ENCODE measurements at regions not wholly inside any gene's neighbourhood (a gene's known extent, or its start where the extent isn't known, plus 50 kb on each side); places are given as distances from the start of the nearest gene placed in this dataset.

DNA sequence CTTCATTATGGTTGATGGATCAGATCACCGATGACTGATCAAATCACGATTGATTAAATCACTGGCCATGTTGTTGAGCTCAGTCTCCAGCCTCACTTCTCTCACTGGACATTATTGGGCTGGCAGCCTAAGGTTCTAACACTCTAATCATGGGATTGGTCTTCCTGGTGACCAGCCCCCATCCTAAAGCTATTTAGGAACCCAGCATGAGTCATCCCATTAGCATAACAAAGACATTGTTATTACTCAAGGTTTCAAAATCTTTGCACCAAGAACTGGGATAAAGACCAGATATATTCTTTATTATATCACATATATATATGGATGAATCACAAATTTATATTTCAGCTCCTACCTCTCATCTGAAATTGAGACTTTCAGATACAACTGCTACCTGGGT lies 272.1 kb upstream of the IL12B start:
- no peak for TF ChIP-seq CTCF (IDR thresholded peaks at IDR 0.05)
- TF ChIP-seq ZFX (IDR thresholded peaks at IDR 0.05; ENCODE audit: borderline replicate concordance) = no peak
